ENCODE measurements at regions not wholly inside any gene's neighbourhood (a gene's known extent, or its start where the extent isn't known, plus 50 kb on each side); places are given as distances from the start of the nearest gene placed in this dataset.
A peak's percentile ranks its signal among the peaks of the same experiment; 100 is the strongest.

- POLR2A ChIA-PET (ENCODE audit: unreplicated experiment), result no interaction called here
- Histone ChIP-seq H3K27ac (ENCODE audit: low read length) (no peak overlapping the region), H3K9me2 (replicated peaks; ENCODE audit: low read length) (no peaks in the 10 kb centered on the region), H3K4me2 (ENCODE audit: low read length) (no peak overlapping the region), H3K4me3 (ENCODE audit: low read length) (no peak overlapping the region), H4K20me1 (ENCODE audit: low read length) (no peaks in the 10 kb centered on the region), H3K79me2 (ENCODE audit: low read length) (no peaks in the 10 kb centered on the region), H3F3A (ENCODE audit: low read length, unreplicated experiment) (no peaks in the 10 kb centered on the region), H3K4me1 (ENCODE audit: insufficient read depth, low read length) (no peaks in the 10 kb centered on the region), H2AFZ (ENCODE audit: low read length) (no peak overlapping the region), H3K36me3 (ENCODE audit: low read depth, low read length) (no peaks in the 10 kb centered on the region), H3K9me3 (ENCODE audit: low read length) (no peaks in the 10 kb centered on the region), H3K9ac (ENCODE audit: low read length) (no peak overlapping the region), H3K27me3 (ENCODE audit: low read length) (peaks cover 63% of the 10 kb centered on the region)
- intact Hi-C loops (cut with micrococcal nuclease), result no loop called here
- no peak for ATAC-seq
- no peak for DNase-seq
- CTCF ChIA-PET, result no interaction called here
- TF ChIP-seq, protein P1, sequence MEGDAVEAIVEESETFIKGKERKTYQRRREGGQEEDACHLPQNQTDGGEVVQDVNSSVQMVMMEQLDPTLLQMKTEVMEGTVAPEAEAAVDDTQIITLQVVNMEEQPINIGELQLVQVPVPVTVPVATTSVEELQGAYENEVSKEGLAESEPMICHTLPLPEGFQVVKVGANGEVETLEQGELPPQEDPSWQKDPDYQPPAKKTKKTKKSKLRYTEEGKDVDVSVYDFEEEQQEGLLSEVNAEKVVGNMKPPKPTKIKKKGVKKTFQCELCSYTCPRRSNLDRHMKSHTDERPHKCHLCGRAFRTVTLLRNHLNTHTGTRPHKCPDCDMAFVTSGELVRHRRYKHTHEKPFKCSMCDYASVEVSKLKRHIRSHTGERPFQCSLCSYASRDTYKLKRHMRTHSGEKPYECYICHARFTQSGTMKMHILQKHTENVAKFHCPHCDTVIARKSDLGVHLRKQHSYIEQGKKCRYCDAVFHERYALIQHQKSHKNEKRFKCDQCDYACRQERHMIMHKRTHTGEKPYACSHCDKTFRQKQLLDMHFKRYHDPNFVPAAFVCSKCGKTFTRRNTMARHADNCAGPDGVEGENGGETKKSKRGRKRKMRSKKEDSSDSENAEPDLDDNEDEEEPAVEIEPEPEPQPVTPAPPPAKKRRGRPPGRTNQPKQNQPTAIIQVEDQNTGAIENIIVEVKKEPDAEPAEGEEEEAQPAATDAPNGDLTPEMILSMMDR (conservative IDR thresholded peaks at IDR 0.05; ENCODE audit: low read depth, low read length), result no peak
- TF ChIP-seq EZH2phosphoT487 (IDR thresholded peaks at IDR 0.05; ENCODE audit: borderline replicate concordance, low read length) (no peak), EZH2 (IDR thresholded peaks at IDR 0.05; ENCODE audit: low read length, unreplicated experiment) (no peak)
- no TSS peak for BruUV-seq (replicated peaks)
These were observed 110.5 kb upstream of the CCDC39 start for GRCh38 chr3:180789774-180790173.

DNA sequence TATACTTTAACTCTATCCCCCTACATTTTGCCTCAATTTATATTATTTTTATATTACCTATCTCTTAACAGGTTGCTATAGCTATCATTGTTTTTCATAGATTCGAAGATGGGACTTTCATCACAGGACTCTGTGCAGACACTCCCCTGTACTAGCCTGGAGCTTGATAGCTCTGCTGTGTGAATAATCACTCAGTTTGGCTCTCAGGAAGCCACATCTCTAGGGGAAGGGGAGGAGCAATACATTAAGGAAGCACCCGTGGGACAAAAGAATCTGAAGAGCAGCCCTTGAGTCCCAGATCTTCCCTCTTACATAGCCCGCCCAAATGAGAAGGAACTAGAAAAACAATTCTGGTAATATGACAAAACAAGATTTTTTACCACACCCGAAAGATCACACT is 114.3 kb upstream of the FXR1 start:
- Histone ChIP-seq H3K9ac (ENCODE audit: low read length) (no peak overlapping the region), H3K9me3 (ENCODE audit: low read length) (no peaks in the 10 kb centered on the region), H3K36me3 (ENCODE audit: low read depth, low read length) (no peaks in the 10 kb centered on the region), H3K27ac (ENCODE audit: low read length) (no peak overlapping the region), H3F3A (ENCODE audit: low read length, unreplicated experiment) (no peaks in the 10 kb centered on the region), H3K4me1 (ENCODE audit: insufficient read depth, low read length) (no peaks in the 10 kb centered on the region), H4K20me1 (ENCODE audit: low read length) (no peaks in the 10 kb centered on the region), H3K9me2 (replicated peaks; ENCODE audit: low read length) (no peaks in the 10 kb centered on the region), H3K4me3 (ENCODE audit: low read length) (no peak overlapping the region), H3K79me2 (ENCODE audit: low read length) (no peaks in the 10 kb centered on the region), H3K27me3 (ENCODE audit: low read length) (peaks cover 36% of the 10 kb centered on the region; the same call in 1 of the 2 replicates), H2AFZ (ENCODE audit: low read length) (no peak overlapping the region), H3K4me2 (ENCODE audit: low read length) (no peak overlapping the region)
- BruUV-seq (replicated peaks), result no TSS peak
- POLR2A ChIA-PET (ENCODE audit: unreplicated experiment), result interaction anchor here (0.7 kb wide), 1 partner anchor 867 kb away, joined by 4 read pairs; no protein-coding TSS in a partner anchor
- DNase-seq, result no peak
- no peak for ATAC-seq
- CTCF ChIA-PET, result no interaction called here
- intact Hi-C loops (cut with micrococcal nuclease), result no loop called here
- TF ChIP-seq EZH2 (IDR thresholded peaks at IDR 0.05; ENCODE audit: low read length, unreplicated experiment) (no peak), EZH2phosphoT487 (IDR thresholded peaks at IDR 0.05; ENCODE audit: borderline replicate concordance, low read length) (no peak)
- TF ChIP-seq, protein P1 (conservative IDR thresholded peaks at IDR 0.05; ENCODE audit: low read depth, low read length), result no peak

DNA sequence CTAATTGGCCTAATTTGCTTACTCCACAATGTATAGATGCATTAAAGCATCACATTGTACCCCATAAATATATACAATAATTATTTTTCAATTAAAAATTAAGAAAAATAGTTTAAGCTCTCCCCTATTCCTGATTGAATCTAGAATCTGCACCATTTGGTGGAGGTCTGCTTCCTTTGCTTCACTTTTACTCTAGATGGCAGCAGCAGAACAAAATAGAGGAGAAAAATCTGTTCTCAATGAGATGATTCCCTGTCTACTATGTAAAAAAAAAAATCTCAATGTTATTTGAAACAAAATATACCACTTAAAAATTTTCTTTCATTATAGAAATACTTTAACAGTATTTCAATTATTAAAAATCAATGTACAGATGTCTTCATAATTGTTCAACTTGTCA is 109.6 kb upstream of the FXR1 start:
- CTCF ChIA-PET, result interaction anchor here (0.6 to 1.0 kb wide), 2 partner anchors 407 to 1499 kb away, joined by 3 read pairs; no protein-coding TSS in a partner anchor

More for the DNA sequence above, 109.6 kb upstream of the FXR1 start:
- POLR2A ChIA-PET (ENCODE audit: unreplicated experiment), result no interaction called here
- Histone ChIP-seq H3K79me2 (ENCODE audit: low read length) (no peaks in the 10 kb centered on the region), H3F3A (ENCODE audit: low read length, unreplicated experiment) (no peaks in the 10 kb centered on the region), H3K27ac (ENCODE audit: low read length) (no peak overlapping the region), H3K9me2 (replicated peaks; ENCODE audit: low read length) (no peaks in the 10 kb centered on the region), H3K9ac (ENCODE audit: low read length) (no peak overlapping the region), H2AFZ (ENCODE audit: low read length) (no peak overlapping the region), H3K36me3 (ENCODE audit: low read depth, low read length) (no peaks in the 10 kb centered on the region), H3K4me1 (ENCODE audit: insufficient read depth, low read length) (no peaks in the 10 kb centered on the region), H3K9me3 (ENCODE audit: low read length) (no peaks in the 10 kb centered on the region), H3K27me3 (ENCODE audit: low read length) (peaks cover 21% of the 10 kb centered on the region), H4K20me1 (ENCODE audit: low read length) (no peaks in the 10 kb centered on the region), H3K4me2 (ENCODE audit: low read length) (no peak overlapping the region), H3K4me3 (ENCODE audit: low read length) (no peak overlapping the region)
- intact Hi-C loops (cut with micrococcal nuclease), result loop anchor here (2.0 to 10.0 kb wide), 5 partner anchors 182 to 1882 kb away; partner anchors contain the start of gene DNAJC19
- ATAC-seq, result peak; percentile 72
- peak; percentile 52 for DNase-seq
- TF ChIP-seq EZH2phosphoT487 (IDR thresholded peaks at IDR 0.05; ENCODE audit: borderline replicate concordance, low read length), result no peak
- TF ChIP-seq, protein P1 (conservative IDR thresholded peaks at IDR 0.05; ENCODE audit: low read depth, low read length), result peak; percentile 60
- no peak for TF ChIP-seq EZH2 (IDR thresholded peaks at IDR 0.05; ENCODE audit: low read length, unreplicated experiment)
- no TSS peak for BruUV-seq (replicated peaks)
